Dendritic cell treated with granulocyte-macrophage colony-stimulating factor and Interleukin-4, amounts not matched to agents 40 ng/mL and 50 ng/mL, for 4 days (primary cell): ENCODE measurements at regions not wholly inside any gene's neighbourhood (a gene's known extent, or its start where the extent isn't known, plus 50 kb on each side); places are given as distances from the start of the nearest gene placed in this dataset.

ENCODE experiments used
- H3K27ac Mint-ChIP-seq: one replicate; pipeline ENCODE4 v1.8.0; 2022; ENCODE audit warnings: mild to moderate bottlenecking, mixed read lengths
- H3K27me3 Mint-ChIP-seq: one replicate; pipeline ENCODE4 v1.8.0; 2022; ENCODE audit warnings: mild to moderate bottlenecking, mixed read lengths
- H3K36me3 Mint-ChIP-seq: one replicate; pipeline ENCODE4 v1.8.0; 2022; ENCODE audit warnings: low read depth, mixed read lengths
- H3K4me1 Mint-ChIP-seq: one replicate; pipeline ENCODE4 v1.8.0; 2022; ENCODE audit warnings: low read depth, mixed read lengths
- H3K4me3 Mint-ChIP-seq: one replicate; pipeline ENCODE4 v1.8.0; 2022; ENCODE audit warnings: mild to moderate bottlenecking, moderate library complexity, mixed read lengths
- H3K9me3 Mint-ChIP-seq: one replicate; pipeline ENCODE4 v1.8.0; 2022; ENCODE audit warnings: mixed read lengths
- intact Hi-C: fragments of 100-400 bp; cut with micrococcal nuclease; formaldehyde crosslinking; loops from one replicate; pipeline ENCODE4 v1.15.0; 2022

DNA sequence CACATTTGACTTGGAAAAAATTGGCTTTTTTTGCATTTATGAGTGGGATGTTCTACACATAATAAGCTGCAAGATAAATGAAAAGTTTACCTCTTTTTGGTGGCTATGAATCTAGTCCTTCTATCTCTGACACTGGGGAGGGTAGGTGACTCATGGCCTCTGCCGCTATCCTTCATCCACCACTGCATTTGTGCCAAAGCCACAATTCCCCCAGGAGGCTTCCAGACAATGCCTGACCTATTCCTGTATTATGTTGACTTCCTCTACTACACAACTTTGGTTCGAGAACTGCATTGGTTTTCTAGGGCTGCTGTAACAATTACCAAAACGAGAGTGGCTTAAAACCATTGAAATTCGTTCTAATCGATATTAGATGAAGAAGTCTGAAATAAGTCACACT, 245.6 kb downstream of the TRAM1L1 start:
- Mint-ChIP-seq H3K27ac (no peak overlapping the region), H3K4me3 (no peak overlapping the region), H3K27me3 (no peaks in the 10 kb centered on the region), H3K9me3 (no peaks in the 10 kb centered on the region), H3K36me3 (no peaks in the 10 kb centered on the region), H3K4me1 (no peaks in the 10 kb centered on the region)
- intact Hi-C loops = no loop called here

DNA sequence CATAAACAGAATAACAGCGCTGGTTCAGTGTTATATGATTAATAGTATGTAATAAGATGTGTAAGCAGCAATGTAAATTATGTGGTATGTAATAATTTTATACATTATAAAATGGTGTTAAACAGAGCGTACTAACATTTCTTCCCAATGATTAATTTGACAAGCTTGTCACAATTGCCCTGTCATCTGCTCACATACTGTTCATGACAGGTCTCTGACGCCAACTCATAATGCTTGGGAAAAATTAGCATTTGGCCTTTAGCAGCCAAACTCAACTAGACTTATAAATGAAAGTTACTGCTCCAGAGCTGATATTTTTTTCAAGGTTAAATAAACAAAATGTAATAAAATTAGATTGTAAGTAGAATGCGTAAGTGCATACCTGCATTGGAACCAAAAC, 246.8 kb downstream of the TRAM1L1 start:
- Mint-ChIP-seq H3K4me1 (no peaks in the 10 kb centered on the region), H3K9me3 (peaks cover 8% of the 10 kb centered on the region), H3K27ac (no peak overlapping the region), H3K36me3 (no peaks in the 10 kb centered on the region), H3K4me3 (no peak overlapping the region), H3K27me3 (no peaks in the 10 kb centered on the region)
- intact Hi-C loops = no loop called here

DNA sequence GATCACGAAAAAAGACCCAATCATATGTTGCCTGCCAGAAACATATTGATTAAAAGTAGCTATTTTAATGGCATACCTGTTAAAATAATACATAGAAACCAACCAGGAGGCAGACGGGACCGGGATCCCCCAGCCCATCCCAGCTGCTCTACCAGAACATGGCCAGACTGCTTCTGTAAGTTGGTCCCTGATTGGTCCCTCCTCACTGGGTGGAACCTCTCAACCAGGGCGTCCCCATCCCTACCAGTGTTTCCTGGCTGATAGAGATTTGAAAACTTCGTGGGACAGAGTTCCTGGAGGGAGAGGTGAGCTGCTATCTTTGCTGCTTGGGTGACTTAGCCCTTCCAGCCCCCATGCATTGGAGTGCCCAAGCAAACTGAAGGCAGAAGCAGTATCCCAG, 256.2 kb downstream of the TRAM1L1 start:
- no peaks in the 10 kb centered on the region for H3K36me3 Mint-ChIP-seq
- no peaks in the 10 kb centered on the region for H3K4me1 Mint-ChIP-seq
- H3K4me3 Mint-ChIP-seq = no peak overlapping the region
- H3K27me3 Mint-ChIP-seq = no peaks in the 10 kb centered on the region
- peaks cover 44% of the 10 kb centered on the region for H3K9me3 Mint-ChIP-seq
- intact Hi-C loops = no loop called here
- no peak overlapping the region for H3K27ac Mint-ChIP-seq

DNA sequence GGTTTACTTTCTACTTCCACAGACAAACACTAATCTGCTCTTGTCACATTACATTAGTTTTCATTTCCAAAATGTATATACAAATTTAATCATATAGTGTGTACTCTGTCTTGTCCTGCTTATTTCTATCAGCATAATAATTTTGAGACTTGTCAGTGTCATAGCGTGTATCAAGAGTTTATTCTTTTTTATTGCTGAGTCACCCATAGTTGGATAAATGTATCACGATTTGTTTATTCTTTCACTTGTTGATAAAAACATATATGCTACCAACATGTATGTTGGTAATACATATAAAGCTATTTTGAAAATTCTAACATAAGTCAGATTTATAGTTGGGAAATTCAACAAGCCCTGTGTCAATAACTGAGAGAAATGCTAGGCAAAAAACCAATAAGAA, 261.2 kb downstream of the TRAM1L1 start:
- no peaks in the 10 kb centered on the region for H3K27me3 Mint-ChIP-seq
- intact Hi-C loops = no loop called here
- H3K27ac Mint-ChIP-seq = no peak overlapping the region
- H3K36me3 Mint-ChIP-seq = no peaks in the 10 kb centered on the region
- peaks cover 23% of the 10 kb centered on the region for H3K9me3 Mint-ChIP-seq
- H3K4me1 Mint-ChIP-seq = no peaks in the 10 kb centered on the region
- no peak overlapping the region for H3K4me3 Mint-ChIP-seq

DNA sequence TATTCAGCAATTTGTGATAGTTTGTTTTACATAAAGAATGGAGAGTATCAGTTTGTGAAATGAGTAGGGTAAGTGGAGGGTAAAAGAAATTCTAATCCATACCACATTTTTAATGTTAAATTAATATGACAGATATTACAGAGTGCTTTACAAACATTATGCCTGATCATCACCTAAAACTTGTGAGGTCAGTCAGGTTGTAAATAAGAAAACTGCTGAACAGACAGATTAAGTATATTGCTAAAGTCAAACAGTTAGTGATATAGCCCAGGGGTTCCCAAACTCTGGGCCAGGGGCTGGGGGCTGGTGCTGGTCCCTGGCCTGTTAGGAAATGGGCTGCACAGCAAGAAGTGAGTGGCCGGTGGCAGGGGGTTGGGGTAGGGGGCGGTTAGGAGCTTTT, 273.6 kb downstream of the TRAM1L1 start:
- Mint-ChIP-seq H3K27ac (no peak overlapping the region), H3K9me3 (peaks cover 9% of the 10 kb centered on the region), H3K36me3 (no peaks in the 10 kb centered on the region), H3K4me3 (no peak overlapping the region), H3K4me1 (no peaks in the 10 kb centered on the region), H3K27me3 (no peaks in the 10 kb centered on the region)
- intact Hi-C loops = no loop called here

DNA sequence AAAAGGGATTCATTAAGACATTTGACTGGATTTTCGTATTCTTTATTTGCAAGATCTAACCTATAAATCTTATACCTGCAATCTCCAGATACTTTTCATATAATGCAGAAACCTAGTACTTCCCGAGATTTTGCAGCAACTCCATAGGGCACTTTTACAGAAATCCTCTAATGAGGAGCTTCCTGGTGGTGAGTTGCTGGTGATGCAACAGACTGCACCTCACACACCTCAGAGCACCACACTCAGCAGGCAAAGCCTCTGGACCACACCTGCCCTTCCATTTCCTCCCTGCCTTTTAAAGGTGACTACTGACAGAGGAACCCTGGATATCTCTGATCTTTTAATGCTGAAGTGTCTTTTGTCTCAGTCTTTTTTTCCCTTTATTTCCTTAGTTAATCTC, 289.4 kb downstream of the TRAM1L1 start:
- no peaks in the 10 kb centered on the region for H3K27me3 Mint-ChIP-seq
- no peak overlapping the region for H3K27ac Mint-ChIP-seq
- no peaks in the 10 kb centered on the region for H3K4me1 Mint-ChIP-seq
- H3K36me3 Mint-ChIP-seq = no peaks in the 10 kb centered on the region
- no peaks in the 10 kb centered on the region for H3K9me3 Mint-ChIP-seq
- H3K4me3 Mint-ChIP-seq = no peak overlapping the region
- intact Hi-C loops = no loop called here

DNA sequence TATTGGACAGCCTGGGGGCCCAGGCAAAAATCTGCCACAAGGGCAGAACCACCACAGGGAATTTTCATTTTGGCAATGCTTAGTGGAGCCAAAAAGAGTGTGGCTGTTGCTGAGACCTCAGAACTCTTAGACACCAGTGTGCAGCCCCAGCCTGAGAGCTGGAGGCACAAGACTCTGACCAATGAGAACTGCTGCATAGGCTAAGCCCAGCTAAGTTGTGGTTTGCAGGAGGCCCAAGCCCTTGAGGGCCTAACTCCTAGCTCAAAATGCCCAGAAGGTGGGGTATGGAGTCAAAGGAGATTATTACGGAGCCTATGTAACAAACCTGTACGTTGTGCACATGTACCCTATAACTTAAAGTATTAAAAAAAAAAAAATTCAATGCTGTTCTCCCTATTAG, 296.7 kb downstream of the TRAM1L1 start:
- intact Hi-C loops = no loop called here
- Mint-ChIP-seq H3K4me1 (no peaks in the 10 kb centered on the region), H3K36me3 (no peaks in the 10 kb centered on the region), H3K27me3 (no peaks in the 10 kb centered on the region), H3K27ac (no peak overlapping the region), H3K9me3 (no peaks in the 10 kb centered on the region), H3K4me3 (no peak overlapping the region)

DNA sequence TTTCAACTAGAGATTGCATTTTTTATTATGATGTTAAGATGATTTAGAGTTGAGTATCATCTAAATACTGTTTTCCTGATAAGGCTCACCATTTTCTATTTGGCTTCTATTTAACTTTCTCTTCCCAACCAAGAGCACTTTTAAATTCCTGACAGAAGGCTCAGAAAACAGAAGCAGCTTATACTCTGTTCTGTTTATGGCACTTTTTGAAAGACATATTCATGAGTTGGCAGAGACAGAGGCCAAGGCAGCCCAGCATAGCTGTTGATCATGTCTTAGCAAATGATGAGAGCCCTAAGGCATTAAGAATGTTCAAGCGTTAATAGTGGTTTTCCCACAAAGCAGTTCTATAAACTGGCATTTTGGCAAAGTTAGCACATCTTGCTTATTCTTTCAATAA, 330.3 kb downstream of the TRAM1L1 start:
- H3K4me3 Mint-ChIP-seq = no peak overlapping the region
- no peaks in the 10 kb centered on the region for H3K27me3 Mint-ChIP-seq
- intact Hi-C loops = no loop called here
- no peaks in the 10 kb centered on the region for H3K36me3 Mint-ChIP-seq
- no peaks in the 10 kb centered on the region for H3K9me3 Mint-ChIP-seq
- H3K4me1 Mint-ChIP-seq = no peaks in the 10 kb centered on the region
- H3K27ac Mint-ChIP-seq = no peak overlapping the region

DNA sequence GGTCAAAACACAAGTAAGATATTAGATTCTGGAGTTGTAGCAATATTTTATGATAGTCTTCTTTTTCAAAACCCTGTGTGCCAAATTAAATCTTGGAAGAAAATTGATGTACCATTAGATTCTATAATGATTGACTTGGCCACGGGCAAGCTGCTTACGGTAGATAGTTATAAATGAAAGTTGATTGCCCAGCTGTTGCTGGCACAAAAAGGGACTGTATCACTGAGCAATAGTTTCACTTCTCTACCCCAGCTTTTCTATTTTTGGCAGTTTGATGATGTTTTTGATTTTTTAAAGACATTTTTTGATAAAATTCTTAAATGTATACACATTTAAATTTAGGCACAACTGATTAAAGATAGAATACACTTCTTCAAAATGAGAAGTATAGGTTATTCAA, 333.3 kb downstream of the TRAM1L1 start:
- H3K4me3 Mint-ChIP-seq = no peak overlapping the region
- no peak overlapping the region for H3K27ac Mint-ChIP-seq
- no peaks in the 10 kb centered on the region for H3K36me3 Mint-ChIP-seq
- H3K4me1 Mint-ChIP-seq = no peaks in the 10 kb centered on the region
- intact Hi-C loops = no loop called here
- no peaks in the 10 kb centered on the region for H3K9me3 Mint-ChIP-seq
- H3K27me3 Mint-ChIP-seq = no peaks in the 10 kb centered on the region

DNA sequence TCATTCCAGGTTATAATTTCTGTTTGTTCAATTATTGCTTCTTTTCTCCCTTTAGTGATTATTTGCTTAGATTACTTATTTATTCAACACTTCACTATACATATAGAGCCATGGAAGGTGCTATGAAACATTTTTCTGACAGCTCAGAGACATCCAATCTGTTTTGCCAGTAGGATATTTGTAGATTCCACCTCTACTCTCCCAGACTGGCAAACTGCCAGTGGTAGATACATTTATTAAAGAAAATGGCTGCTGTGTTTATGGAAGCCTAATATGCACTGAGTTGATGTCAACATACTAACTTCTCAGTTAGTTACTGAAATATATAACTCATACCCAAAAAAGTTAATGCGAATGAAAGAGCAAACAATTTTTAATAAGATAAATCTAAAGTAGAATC, 348.6 kb downstream of the TRAM1L1 start:
- no peak overlapping the region for H3K27ac Mint-ChIP-seq
- intact Hi-C loops = no loop called here
- no peaks in the 10 kb centered on the region for H3K4me1 Mint-ChIP-seq
- H3K36me3 Mint-ChIP-seq = no peaks in the 10 kb centered on the region
- H3K9me3 Mint-ChIP-seq = peaks cover 7% of the 10 kb centered on the region
- no peaks in the 10 kb centered on the region for H3K27me3 Mint-ChIP-seq
- H3K4me3 Mint-ChIP-seq = no peak overlapping the region

DNA sequence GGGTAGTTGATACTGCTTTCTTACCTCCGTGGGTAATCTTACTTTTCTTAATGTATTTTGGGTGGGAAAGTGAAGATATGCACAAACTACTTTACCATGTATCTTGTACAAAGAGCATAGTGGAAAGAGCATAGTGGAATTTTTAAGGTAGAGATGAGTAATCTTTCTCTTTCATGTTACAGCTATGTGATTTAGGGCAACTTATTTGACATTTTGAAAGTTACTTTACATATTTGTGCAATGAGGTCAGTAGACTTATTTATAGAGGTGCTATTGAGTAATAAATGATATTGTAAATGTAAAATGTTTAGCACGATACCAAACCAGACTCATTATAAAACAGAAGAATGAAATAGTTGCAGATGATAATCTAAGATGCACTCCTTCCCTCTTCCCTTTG, 351.2 kb downstream of the TRAM1L1 start:
- no peak overlapping the region for H3K4me3 Mint-ChIP-seq
- intact Hi-C loops = no loop called here
- H3K27me3 Mint-ChIP-seq = no peaks in the 10 kb centered on the region
- H3K36me3 Mint-ChIP-seq = no peaks in the 10 kb centered on the region
- no peak overlapping the region for H3K27ac Mint-ChIP-seq
- peaks cover 7% of the 10 kb centered on the region for H3K9me3 Mint-ChIP-seq
- no peaks in the 10 kb centered on the region for H3K4me1 Mint-ChIP-seq

DNA sequence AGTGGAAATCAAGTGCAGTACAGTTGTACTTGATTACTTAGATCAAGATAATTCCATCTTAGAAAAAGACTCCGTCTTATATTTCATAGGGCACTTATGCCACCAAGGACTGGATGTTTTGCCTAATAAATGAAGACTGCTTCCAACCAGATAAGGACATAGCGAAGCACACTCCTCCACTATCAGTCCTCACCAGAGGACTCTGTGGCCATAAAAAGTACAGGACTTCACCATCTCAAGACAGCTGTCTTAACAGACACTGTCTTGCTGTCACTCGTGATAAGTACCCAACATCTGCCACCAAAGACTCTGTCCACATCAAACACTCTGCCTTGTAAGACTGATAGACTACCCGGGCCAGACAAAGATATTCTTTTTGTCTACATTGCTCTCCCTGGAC, 352.0 kb downstream of the TRAM1L1 start:
- Mint-ChIP-seq H3K27me3 (no peaks in the 10 kb centered on the region), H3K4me3 (no peak overlapping the region), H3K9me3 (peaks cover 7% of the 10 kb centered on the region), H3K4me1 (no peaks in the 10 kb centered on the region), H3K36me3 (no peaks in the 10 kb centered on the region), H3K27ac (no peak overlapping the region)
- intact Hi-C loops = no loop called here

DNA sequence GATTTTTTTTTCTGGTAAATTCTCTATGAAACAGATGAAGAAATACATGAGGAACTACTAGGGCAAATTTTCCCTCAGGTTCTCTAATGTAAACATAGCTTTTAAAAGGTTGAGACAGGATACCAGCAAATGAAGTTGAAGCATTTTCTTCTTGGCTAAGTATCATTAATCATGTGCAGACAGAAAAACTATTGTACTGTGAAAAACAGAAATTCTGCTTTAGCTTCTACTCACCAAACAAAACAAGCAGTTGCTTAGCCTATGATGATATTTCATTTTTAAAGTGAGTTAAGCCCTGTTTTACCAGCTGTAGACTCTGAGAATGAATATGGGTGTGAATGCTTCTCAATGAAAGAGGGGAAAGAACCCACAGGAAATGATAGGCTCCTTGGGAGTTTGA, 358.9 kb downstream of the TRAM1L1 start:
- Mint-ChIP-seq H3K4me3 (no peak overlapping the region), H3K36me3 (no peaks in the 10 kb centered on the region), H3K27ac (no peak overlapping the region), H3K4me1 (no peaks in the 10 kb centered on the region), H3K9me3 (no peaks in the 10 kb centered on the region), H3K27me3 (no peaks in the 10 kb centered on the region)
- intact Hi-C loops = no loop called here

DNA sequence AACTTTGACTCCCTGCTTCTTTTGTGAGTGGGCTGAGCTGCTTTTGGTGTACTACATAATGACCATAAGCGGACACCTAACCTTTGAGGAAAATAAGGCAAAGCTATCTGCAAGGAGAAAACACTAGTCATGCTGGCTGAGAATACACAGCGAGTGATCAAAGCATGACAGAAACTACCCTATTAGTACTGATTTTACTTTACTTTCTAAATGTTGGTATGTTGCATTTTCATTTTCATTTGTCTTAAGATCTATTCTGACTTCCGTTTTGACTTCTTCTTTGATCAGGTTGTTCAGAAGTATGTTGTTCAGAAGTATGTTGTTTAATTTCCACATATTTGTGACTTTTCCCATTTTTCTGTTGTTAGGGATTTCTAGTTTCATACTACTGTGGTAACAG, 361.1 kb downstream of the TRAM1L1 start:
- no peaks in the 10 kb centered on the region for H3K27me3 Mint-ChIP-seq
- no peaks in the 10 kb centered on the region for H3K9me3 Mint-ChIP-seq
- no peak overlapping the region for H3K27ac Mint-ChIP-seq
- intact Hi-C loops = no loop called here
- H3K4me3 Mint-ChIP-seq = no peak overlapping the region
- H3K4me1 Mint-ChIP-seq = no peaks in the 10 kb centered on the region
- H3K36me3 Mint-ChIP-seq = no peaks in the 10 kb centered on the region

DNA sequence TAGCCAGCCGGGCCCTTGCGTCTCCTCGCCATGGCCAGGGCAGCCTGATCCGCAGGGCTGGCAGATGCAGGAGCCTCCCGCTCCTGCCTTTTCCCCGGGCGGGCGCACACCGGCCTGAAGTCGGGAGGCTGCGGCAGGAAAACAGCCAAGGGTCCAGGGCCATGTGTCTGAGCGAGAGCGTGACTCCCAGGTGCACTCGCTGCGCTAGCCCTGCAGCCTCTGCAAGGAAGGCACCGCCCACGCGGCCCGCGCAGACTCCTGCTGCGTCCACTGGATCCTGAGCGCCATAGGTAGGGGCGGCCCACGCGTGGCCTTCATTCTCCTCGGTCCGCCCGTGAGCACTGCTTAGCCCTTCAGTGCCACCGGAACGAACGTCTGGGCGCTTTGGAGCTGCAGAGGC, 379.9 kb downstream of the TRAM1L1 start:
- Mint-ChIP-seq H3K36me3 (no peaks in the 10 kb centered on the region), H3K27me3 (no peaks in the 10 kb centered on the region), H3K27ac (no peak overlapping the region), H3K4me3 (no peak overlapping the region), H3K4me1 (no peaks in the 10 kb centered on the region), H3K9me3 (peaks cover 17% of the 10 kb centered on the region)
- intact Hi-C loops = no loop called here

DNA sequence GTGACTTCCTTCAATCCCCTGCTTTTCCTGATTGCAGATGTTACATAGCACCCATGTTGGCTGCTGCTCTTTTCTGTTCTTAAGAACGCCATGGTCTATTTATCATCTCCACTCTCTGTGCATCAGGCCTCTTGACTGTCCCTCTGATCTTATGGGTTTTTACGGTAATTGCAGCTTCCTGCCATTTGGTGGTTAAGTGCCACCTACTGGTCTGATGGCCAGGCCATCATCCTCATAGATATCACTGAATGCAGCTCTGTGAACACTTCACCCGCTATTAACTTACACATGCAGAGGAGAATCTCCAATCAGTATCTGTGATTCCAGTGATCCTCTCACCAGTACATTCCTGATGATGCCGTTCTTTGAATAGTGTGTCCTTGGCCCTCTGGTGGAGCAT, 382.4 kb downstream of the TRAM1L1 start:
- Mint-ChIP-seq H3K9me3 (peaks cover 22% of the 10 kb centered on the region), H3K27me3 (no peaks in the 10 kb centered on the region), H3K4me1 (no peaks in the 10 kb centered on the region), H3K36me3 (no peaks in the 10 kb centered on the region), H3K4me3 (no peak overlapping the region), H3K27ac (no peak overlapping the region)
- intact Hi-C loops = no loop called here
